Adrenal gland (tissue), 5 donors: ENCODE measurements at regions not wholly inside any gene's neighbourhood (a gene's known extent, or its start where the extent isn't known, plus 50 kb on each side); places are given as distances from the start of the nearest gene placed in this dataset.

Source experiments
- CTCF ChIP-seq, 6 experiments: fragments of 450-650 bp in 4 of 6; fragments of 200-600 bp in 2 of 6; sonication (generic) in 1 of 6; IDR thresholded peaks; 1 replicate in 5 of 6; 2 replicates in 1 of 6; pipeline versions ENCODE4 v1.5.1 to v1.8.0; 2016 to 2021; ENCODE audit warnings: antibody characterized with exemption in 6 of 6, mild to moderate bottlenecking in 2 of 6, moderate library complexity in 1 of 6
- POLR2A ChIP-seq, 2 donors: fragments of 450-650 bp; IDR thresholded peaks; one replicate each; pipeline ENCODE4 v1.6.1; 2017; ENCODE audit warnings: antibody characterized with exemption in 2 of 2, mild to moderate bottlenecking in 2 of 2, moderate library complexity in 1 of 2
- donor health status: DM: no; HTN: no; CAD: no.

GRCh38 chr9:73536403-73536802 lies 384.7 kb downstream of the ANXA1 start:
- TF ChIP-seq CTCF (IDR thresholded peaks at IDR 0.05) (no peak), POLR2A (IDR thresholded peaks at IDR 0.05) (no peak)
